ENCODE measurements at regions not wholly inside any gene's neighbourhood (a gene's known extent, or its start where the extent isn't known, plus 50 kb on each side); places are given as distances from the start of the nearest gene placed in this dataset.
"Not testable (repeated sequence)": the region's sequence is repeated elsewhere in the genome, so short reads cannot be mapped to it uniquely, and the experiment has no call there.

DNA sequence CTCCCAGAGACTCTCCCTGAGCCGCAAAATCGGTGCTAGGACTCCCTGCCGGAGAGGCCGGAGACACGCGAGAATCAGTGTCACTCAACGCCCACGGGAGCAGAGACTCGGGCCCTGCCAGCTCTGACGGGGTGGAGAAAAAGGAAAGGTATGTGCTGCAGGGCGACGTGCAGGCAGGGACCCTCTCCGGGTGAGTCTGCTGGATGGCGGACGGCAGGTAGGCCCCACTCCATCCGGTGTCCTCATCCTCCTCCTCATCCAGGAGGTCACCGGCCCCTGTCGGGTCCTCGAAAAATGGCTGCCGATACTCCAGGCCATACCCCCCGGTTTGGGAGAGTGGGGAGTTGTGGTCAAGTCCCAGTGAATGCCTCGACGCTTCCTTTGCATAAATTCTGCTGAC is 110.7 kb downstream of the PMAIP1 start:
- no peak for DNase-seq

DNA sequence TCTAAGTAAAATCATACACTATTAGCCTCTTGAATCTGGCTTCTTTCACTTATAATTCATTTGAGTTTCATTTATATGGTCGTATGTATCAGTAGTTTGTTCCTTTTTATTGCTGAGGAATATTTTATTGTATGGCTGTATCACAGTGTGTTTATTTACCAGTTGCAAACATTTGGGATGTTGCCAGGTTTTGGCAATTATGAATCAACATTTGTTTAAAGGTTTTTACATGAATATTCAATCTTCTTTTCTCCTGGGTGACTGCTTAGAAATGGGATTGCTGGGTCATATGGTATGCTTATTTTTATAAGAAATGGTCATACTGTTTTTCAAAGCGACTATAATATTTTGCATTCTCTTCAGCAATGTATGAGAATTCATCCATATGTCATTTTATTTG is 107.9 kb downstream of the PMAIP1 start:
- no peak for DNase-seq

DNA sequence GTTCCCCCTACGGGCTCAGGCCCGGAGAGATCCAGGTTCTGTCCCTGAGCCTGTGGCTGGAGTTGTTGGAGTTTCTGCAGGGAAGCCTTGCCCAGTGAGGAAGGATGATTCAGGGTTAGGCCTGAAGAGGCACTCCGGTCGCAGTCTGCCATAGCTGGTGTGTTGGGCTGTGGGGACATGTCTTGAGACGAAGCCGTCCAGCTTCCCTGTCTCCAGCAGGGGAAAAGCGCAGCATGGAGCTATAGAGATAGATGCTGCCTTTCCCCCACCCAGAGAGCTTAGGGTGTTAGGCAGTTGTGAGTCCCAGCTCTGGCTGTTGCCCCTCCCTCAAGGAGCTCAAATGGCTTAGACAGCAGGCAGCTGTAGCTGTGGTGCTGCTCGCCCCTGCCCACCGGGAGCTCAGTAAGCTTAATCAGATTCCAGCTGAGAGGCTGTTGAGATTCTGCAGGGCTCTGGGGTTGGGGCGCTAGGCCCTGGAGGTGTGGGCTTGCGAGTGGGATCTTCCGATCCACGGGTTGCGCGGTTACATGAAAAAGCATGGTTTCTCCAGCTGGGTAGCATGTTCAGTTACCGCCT is 103.9 kb downstream of the PMAIP1 start:
- DNase-seq, result no peak

DNA sequence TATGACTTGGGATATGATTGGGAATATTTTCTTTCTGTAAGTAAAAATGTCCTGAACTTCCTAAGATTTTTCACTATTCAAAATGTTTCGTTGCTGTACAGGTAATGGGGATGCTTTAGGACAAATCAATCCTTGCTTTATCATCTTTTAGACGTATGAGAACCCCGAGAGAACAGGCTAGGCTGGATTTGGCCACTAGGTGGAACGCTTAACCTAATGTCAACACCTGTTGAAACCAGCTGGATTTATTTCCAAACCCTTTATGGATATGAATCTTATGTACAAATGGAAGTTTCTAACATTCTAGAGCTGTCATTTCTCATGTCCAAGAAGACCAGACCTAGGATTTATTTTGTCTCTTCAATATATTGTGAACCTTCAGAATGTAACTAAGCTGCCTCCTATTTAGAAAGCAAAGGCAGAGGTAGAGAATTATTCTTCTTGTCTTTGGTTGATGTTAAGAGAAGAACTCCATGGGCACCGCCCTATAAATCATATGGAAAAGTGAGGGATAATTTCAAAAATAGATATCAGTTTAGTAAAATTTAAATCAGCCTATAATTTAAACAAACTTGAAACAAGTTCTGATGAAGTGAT is 96.7 kb downstream of the PMAIP1 start:
- DNase-seq, result peak in 1 of 5 donors; percentile 7

DNA sequence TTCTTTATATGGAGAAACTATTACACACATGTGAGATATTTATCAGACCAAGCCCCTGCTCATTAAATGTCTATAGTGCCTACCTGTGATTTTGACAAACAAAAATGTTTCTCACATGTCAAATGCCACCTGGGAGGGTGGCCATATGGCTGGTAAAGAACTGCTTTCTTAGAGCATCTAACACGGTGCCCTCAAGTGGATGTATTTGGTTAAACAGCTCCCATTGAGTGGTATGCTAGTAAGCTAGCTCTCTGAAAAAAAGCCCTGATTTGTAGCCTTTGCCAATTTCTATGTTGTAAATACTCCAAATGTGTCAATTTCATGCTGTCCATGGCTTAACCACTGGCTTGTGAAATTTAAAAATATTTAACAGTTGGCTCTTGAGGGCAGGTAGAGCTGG is 94.6 kb downstream of the PMAIP1 start:
- peak in 1 of 5 donors; percentile 7 for DNase-seq

DNA sequence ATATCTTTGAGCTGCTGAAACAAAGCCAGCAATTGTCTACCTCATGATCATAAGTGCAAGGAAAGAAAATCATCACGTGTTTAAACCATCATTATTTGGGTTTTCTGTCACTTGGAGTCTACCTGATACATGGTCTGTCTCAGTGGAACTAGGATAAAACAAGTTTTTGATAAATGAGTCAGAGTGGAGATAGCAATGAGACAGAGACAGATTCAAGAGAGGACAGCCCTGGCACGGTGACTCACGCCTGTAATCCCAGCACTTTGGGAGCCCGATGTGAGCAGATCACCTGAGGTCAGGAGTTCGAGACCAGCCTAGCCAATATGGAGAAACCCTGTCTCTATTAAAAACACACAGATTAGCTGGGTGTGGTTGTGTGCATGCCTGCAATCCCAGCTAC is 93.8 kb downstream of the PMAIP1 start:
- no peak for DNase-seq

DNA sequence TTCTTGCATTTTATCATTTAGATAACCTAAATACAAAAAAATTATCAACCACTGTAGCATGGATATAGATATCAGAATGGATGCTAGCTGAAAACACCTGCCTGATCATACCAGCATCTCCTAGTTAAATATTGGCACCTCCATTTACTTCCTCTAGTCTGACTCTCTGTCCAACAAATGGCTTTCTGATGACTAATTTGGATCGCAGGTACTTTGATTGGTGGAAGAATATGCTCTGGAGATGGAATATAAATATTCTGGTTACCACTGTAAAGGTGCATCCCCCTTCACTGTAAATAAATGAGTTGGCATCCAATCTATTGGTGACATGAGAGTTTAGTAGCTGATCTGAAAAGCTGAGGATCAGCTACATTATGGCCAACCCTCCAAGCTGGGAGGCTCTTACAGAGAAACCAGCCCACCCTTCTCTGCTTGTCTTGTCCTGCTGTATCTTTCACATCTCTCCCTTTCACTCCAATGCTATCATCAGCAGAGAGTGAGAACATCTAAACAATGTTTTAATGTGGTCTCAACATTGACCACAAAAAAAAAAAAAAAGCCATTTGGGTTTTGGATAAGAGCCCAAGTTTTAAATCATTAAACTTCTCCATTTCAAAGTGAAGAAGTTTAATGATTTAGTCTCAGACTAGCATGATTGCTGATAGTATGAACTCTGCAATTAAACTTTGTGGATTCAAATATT is 90.5 kb downstream of the PMAIP1 start:
- no peak for DNase-seq

DNA sequence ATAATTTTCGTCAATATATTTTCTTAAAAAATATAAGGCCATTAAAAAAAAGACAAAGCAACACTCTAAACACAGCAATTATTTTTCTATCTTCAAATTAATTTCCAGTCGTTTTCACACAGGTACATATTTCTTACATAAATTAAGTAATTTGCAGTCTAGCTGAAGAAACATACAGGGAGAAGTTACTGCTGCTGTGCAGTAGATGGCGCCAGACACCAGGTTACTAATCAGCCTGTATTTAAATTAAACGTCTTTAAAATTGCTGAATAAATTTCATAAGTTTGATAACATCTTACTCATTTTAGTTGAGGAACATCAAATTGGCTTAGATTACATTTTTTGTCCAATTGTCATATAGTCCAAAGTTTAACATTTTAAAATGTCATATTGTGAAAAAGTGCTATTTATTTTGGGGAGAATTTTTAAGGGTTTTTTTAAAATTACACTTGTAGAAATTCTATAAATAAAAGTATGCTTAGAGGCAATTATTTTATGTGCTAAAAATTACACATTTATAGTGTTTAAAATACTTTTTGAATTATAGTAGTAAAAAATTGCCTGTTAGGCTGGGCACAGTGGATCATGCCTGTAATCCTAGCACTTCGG is 88.4 kb downstream of the PMAIP1 start:
- DNase-seq, result peak in 4 of 5 donors; percentile 28 to 47 (median 38)

DNA sequence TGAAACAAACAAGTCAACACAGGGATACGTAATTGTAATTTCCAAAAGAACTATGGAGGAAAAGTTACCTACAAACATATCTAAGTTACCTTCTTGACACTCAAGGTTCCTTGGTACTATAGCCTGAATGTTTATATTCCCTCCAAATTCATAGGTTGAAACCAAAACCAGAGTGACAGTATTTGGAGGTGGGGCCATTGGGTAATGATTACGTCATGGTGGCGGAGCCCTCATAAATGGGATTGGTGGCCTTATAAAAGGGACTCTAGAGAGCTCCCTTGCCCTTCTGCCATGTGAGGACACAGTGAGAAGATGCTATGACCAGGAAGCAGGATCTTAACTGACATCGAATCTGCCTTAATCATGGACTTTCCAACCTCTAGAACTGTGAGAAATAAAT is 87.3 kb downstream of the PMAIP1 start:
- no peak for DNase-seq

DNA sequence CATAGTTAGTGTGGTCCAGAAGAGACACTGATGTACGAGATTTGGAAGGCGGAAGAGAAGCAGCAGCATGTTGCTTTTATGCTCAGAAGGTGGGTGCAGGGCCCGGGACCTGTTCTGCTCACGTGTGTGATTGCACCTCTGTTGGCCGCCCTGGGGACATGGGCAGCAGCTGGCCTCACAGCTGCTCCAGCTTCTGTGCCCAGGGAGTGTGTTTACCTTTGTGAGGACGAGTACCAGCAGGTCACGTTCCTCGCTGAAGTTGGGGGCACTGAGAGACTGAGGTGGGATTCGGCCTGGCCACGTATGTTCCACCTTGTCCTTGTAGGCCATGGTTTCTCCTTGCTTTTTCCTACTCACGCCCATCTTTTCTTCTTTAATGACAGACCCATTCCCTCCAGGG is 86.3 kb downstream of the PMAIP1 start:
- DNase-seq, result no peak

DNA sequence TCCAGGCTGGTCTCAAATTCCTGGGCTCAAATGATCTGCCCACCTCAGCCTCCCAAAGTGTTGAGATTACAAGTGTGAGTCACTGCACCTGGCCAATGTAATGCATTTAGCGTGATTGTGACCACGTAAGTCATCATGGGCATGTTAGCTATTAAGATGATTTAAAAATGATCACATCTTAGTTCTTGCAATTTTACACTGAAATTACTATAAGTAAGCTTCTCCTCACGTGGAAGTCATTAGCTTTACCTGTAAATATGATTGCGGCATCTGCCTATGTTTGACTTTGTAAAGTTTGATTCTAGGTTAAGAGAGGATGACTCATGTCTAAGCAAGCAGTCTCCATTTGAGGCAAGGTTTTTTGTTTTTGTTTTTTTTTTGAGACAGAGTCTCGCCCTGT is 85.5 kb downstream of the PMAIP1 start:
- no peak for DNase-seq

DNA sequence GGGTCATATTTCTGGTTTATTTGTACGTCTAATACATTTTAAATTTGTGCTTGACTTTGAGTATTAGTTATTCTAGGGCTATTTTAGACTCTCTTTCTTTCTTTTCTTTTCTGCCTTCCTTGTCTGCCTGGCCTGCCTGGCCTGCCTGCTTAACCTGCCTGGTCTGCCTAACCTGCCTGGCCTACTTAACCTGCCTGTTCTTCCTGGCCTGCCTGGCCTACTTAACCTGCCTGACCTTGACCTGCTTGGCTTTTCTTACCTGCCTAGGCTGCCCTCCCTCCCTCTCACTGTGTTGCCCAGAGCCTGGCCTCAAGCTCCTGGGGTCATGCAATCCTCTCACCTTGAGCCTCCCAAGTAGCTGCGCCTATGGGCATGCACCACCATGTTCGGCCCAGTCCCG is 83.7 kb downstream of the PMAIP1 start:
- DNase-seq, result no peak

DNA sequence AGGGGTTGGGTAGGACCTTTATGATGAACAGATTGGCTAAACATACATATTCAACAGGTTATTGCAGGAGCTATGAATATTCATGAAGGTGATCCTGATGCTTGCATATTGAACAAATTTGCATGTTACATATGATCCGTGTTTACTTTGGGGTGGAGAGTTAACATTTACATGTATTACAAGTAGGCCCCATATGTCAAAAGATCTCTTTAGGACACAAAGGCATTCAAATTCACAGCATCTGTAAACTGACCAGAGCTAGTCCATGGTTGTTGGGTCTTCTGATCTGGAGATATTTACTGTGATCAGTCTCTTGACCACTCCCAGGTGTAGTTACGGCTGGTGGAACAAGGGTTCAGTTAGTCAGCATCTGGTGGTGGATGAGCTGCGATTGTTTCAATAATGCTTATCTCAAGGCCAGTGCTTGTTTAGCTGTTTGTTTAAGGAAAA is 80.4 kb downstream of the PMAIP1 start:
- DNase-seq, result no peak

DNA sequence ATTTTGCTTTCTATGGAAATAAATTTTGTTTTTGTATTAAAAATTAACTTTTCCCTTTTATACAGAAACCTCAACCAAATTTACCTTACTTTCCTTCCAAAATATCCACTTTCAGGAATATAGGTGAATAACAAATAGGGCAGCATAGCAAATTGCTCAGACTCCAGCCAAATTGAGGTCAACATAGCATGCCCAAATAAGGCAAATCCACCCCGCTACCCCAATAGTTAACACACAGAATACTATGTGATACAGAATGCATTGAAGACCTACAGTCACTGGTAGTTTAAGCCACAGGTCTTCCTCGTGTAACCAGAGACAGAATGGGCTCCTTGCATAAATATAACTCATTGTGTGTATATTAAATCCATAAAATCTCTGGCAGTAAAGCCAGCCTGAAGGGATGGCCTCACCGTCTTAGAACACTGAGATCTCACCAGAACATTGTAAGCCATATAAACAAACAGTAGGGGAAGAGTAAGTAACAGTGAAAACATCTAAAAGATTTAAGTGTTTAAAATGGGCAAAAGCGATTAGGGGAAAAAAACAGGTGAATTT is 72.2 kb downstream of the PMAIP1 start:
- no peak for DNase-seq

DNA sequence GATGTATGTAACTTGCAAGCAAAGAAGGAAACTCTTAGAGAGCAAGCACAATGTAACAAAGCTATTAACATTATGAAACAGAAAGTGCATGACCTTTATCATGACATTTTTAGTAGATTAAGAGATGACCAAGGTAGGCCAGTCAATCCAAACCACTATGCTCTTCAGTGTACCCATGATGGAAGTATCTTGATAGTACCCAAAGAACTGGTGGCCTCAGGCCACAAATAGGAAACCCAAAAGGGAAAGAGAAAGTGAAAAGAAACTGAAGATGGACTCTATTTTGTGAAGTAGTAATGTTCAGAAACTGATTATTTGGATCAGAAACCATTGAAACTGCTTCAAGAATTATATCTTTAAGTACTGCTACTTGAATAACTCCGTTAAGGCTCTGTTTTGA is 71.3 kb downstream of the PMAIP1 start:
- not testable (repeated sequence) for DNase-seq

DNA sequence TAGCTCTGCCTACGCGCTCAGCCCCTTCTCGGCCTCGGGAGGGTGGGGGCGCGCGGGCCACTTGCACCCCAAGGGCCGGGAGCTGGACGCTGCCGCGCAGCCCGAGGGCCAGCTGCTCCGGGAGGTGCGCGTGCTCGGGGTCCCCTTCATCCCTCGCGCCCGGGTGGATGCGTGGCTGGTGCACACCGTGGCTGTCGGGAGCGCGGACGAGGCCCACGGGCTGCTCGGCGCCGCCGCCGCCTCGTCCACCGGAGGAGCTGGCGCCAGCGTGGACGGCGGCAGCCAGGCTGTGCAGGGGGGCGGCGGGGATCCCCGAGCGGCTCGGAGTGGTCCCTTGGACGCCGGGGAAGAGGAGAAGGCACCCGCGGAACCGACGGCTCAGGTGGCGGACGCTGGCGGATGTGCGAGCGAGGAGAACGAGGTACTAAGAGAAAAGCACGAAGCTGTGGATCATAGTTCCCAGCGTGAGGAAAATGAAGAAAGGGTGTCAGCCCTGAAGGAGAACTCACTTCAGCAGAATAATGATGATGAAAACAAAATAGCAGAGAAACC is 69.8 kb downstream of the PMAIP1 start:
- DNase-seq, result not testable (repeated sequence)

DNA sequence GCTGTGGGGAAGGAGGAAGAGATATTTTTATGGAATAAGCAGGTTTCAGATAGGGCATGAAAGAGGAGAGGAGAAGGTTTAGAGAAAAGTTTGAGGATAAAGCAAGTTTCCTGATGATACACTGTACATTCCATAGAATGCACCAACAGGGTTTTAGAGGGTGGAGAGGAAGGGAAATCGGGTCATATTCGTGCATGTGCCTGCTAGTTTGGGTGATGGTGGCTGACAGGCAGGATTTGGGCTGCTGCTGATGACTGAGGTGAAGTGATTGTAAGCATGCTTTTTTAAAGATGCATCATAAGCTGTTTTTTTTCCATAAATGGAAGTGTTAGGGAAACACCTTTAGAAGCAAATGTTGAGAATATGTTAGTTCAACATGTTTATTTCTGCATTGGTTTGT is 68.8 kb downstream of the PMAIP1 start:
- DNase-seq, result no peak

DNA sequence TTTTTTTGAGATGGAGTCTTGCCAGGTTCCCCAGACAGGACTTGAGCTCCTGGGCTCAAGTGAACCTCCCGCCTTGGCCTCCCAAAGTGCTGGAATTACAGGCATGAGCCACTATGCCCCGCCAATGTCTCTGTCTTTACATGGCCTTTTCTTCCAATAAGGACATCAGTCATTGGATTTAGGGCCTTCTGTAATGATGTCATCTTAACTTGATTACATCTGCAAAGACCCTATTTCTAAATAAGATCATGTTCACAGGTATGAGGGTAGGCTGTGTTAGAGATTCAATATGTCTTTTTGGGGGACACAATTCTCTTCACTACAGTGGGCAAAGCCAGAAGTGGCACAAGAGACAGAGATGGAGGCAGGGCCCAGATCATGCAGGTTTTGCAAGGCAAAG is 68.1 kb downstream of the PMAIP1 start:
- no peak for DNase-seq

DNA sequence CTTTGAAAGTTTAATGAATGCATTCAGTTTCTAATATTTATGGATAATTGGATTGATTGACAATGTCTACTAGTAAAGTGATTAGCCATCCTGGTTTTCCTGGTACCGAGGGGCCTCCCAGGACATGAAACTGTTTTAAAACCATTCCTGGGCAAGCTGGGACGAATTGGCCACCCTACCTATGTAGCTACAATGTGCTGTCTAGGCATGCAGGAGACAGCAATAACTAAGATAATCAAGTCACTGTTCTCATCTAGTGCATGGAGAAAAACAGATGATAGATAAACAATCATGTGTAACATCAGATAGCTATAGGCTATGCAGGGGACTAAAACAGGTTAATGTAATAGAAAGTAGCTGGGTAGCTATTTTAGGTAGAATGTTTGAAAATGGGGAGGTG is 67.1 kb downstream of the PMAIP1 start:
- DNase-seq, result no peak

DNA sequence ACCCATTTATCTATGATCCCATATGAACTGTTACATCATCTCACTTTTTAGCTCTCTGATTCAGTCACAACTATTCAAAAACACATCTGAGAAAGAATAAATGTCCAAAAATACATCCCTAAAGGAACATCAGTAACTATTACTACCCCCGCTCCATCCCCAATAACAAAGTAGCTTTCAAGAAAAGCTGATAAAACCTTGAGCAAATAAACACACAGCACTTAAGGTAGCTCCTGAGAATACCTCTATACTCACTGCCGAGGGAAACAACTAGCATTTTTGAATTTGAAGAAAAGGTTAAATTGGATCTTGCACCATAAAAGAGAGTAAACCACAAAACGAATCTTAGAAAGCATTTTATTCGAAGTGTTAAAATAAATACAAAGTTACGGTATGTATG is 63.4 kb downstream of the PMAIP1 start:
- DNase-seq, result no peak

DNA sequence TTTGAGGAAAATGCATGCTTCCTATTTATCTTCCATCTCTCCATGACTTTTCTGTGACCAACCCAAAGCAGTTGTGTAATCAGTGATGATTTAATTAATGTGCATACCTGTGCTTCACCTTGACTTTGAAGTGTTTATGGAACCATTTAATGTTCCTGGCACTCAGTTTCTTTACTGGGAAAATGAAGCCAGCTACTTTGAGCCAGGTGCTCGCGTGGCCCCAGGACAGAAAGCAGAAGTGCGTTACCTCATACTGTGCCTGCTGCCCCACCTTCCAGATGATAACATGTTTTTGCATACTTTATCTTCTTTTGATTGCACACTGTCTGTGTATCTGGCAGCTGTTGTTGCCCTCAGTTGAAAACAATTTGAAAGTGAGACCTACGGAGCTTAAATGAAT is 61.3 kb downstream of the PMAIP1 start:
- DNase-seq, result no peak

DNA sequence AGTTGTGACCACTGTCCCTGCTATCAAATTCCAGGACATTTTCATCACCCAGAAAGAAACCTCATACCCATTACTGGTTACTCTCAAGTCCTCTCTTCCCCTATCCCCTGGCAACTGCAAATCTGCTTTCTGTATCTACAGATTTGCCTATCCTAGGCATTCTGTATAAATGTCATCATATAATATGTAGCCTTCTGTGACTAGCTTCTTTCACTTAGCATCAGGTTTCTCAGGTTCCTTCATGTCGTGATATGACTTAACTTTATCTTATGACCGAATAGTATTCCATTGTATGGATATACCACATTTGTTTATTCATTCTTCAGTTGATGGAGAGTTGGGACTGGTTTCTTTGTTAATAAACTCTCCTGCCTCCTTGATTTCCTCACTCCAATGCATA is 60.5 kb downstream of the PMAIP1 start:
- DNase-seq, result no peak

DNA sequence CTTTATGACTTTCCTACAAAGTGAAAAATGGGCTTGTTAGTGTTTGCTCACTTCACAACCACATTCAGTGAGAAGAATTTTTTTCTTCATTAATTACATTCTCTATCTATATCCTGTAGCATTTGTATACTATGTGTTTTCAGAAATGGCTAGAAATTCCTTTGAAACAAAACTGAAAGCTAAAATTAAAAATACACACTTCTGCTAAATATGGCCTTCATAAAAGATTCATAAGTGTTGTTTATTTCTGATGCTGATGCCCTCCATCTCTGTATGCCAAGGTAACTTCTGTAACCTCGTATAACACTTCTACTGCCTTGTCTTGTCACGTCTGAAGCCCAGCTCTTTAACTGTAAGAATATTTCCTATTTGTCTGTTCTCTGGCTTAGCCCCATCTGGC is 59.8 kb downstream of the PMAIP1 start:
- no peak for DNase-seq

Measured in T-helper 1 cell (primary cell).